T-helper 9 cell (primary cell): ENCODE measurements at regions not wholly inside any gene's neighbourhood (a gene's known extent, or its start where the extent isn't known, plus 50 kb on each side); places are given as distances from the start of the nearest gene placed in this dataset.

ENCODE experiments used
- DNase-seq: peaks from one replicate; pipeline ENCODE4 v3.0.0-alpha.2; 2020

DNA sequence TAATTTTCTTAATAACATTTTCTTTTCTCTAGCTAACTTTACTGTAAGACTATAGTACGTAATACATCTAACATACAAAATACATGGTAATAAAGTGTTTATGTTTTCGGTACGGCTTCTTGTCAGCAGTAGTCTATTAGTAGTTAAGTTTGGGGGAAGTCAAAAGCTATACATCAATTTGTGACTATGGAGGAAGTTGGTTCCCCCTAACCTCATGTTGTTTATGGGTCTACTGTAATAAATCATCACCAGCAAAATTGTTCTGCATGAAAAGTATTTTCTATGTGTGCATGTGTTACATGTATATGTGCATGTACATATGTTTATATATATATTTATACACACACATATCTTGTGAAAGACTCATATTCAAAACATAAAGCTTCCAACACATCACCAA is 303.0 kb downstream of the TRIB2 start:
- DNase-seq, result no peak

DNA sequence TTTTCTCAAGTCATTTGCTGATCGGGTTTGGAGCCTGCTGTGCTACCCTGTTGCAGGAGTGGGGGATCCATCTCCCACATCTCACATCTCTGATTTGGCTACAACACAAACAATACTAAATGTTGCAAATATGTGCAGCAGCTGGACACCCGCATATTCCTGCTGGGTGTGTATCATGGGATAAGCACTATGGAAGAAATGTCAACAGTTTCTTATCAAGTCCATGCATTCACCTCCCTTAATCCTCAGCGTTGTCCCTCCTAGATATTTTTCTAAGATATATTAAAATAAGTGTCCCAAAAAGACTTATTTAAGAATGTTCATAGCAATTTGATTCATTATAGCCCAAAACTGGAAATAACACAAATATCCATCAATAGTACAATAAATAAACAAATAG is 303.7 kb downstream of the TRIB2 start:
- no peak for DNase-seq

DNA sequence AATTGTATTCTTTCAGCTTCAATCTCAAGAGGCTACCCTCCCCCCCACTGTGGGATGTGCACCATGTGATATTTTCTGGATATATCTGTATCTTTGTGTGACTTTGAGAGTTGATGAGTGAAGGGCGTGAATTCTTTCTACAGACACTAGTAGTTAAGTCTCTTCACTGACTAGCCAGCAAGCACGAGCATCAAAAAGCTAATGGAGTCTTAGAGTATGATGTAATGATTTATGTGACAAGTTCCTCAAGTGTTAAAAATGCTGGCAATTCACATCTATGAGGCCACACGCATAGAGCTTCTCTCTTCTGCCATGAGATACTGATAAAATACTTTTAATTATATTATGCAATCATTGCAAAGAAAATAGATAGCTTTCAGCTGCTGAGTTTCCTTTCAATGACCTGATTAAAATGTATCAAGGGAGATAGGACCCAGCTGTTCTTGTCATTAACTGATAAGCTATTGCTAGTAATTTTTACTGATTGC is 304.8 kb downstream of the TRIB2 start:
- DNase-seq, result no peak

DNA sequence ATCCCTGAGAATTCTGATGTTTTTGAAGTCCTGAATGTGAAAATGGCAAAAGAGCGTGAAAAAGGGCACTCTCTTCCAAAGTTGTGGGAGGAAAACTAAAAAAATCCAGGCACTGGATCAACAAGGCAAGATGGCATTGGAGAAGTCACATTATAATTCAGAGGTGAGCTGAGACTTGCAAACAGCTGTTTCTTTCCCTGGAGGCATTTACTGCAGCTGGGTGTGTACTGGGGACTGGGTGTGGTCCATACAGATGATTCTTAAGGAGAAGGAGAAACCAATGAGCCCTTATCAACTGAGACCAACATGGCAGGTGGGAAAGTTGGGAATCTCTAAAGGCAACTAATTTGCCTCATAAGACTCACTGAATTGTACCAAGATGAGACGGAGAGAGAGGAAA is 313.9 kb downstream of the TRIB2 start:
- no peak for DNase-seq

DNA sequence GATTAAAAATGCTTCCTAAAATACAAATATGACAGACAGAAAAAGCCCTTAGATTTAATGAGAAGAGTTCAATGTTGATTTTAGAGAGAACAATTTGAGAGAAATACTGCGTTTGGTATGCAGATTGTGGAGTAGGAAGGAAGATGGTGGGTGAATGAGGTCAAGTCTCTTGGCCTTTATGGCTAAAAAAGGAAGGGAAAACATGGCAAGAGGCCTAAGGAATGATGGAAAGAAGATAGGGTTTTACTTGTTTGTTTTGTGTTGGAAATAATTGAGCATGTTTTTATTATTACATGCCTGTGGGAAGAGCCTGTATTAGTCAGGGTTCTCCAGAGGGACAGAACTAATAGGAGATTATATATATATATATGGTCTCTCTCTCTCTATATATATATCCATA is 318.1 kb downstream of the TRIB2 start:
- DNase-seq, result no peak

DNA sequence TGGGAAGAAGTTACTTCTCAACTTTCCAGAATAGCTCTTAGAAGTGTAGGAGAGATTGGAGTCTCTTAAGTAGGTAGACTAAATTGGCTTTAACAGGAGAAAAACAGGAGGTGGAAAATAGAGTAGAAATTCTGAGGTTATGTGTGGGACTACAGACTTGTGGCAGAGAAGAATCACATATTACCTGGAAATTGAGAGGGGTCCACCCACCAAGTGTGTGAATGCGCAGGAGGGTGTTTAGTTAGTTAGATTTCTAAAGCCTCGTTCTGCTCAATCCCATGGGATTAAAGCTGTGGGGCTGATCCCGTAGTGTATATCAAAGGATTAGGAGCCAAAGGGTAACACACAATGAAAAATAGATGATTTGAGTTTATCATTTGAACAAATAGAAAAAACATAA is 319.1 kb downstream of the TRIB2 start:
- DNase-seq, result no peak

DNA sequence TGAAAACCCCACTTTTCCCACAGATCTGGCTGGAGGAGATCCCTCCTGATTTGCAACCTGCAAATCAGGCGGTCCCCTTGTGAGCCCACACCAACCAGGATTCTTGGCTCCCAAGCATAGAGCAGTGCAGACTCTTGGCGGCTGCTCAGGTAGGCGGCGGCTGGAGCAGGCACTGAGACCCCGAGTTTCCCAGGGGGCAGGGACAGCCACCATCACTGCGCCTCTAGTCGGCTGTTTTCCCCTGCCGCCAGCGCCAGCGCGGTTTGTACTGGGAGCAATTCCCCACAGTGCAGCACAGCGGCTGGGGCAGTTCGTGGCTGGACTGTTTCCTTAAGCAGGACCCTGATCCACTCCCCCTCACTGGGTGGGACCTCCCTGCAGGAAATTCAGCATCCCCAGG is 323.3 kb downstream of the TRIB2 start:
- DNase-seq, result no peak

DNA sequence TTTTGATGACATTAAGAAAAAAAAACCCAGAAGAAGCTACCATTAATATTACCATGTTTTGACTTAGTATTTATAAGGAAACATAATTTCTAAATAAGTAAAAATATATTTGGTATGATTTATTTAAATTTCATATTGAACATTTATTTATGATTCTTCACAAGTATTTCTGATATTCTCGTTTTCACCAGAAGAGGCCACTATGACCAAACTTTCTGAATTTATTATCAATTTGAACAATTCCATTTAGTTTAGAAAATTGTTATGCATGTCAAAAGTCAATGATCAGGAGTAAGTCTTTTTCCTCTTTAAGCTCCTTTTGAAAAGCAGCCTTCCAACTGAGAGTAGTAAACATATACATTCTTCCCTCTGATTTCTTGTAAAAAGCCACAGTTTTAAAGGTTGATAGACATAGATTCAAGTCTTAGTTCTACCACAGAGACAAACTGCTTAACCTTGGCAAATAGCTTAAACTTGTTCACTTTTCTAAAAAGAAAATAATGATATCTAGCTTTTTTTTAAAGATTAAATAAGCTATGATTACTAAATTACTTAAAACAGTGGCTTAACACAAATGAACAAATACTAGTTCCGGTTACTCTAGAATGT is 329.9 kb downstream of the TRIB2 start:
- no peak for DNase-seq

DNA sequence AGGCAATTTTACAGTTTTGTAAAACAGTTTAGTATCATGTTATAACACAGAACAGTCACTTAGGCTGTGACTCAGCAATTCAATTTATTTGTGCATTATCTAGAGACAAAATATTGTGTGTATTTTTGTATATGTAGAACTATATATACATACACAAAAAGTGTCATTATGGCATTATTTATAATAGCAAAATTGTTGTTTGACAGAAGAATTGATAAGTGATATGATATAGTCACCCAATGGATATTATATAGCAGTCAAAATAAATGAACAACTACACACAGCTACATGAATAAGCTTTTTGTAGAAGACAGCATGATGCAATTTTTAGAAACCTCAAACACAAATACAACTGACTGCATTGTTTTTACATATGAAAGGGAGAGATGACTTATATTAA is 334.0 kb downstream of the TRIB2 start:
- no peak for DNase-seq

DNA sequence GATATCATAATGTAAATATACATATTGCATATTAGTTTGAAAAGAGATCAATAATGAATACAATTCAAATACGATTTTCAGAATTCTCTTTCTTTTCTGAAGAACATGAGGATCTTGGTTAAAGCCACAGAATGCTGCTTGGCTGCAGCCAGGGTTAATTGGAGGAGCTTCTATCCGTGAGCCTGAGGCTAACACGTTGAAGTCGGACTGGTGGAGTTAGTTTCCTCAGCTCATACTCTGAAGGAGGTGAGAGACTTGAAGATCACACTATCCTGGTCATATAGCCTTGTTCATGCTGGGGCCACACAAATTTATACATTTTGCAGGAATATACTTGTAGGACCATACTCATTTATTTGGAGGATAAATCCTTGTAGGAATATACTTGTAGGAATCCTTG is 335.8 kb downstream of the TRIB2 start:
- DNase-seq, result no peak

DNA sequence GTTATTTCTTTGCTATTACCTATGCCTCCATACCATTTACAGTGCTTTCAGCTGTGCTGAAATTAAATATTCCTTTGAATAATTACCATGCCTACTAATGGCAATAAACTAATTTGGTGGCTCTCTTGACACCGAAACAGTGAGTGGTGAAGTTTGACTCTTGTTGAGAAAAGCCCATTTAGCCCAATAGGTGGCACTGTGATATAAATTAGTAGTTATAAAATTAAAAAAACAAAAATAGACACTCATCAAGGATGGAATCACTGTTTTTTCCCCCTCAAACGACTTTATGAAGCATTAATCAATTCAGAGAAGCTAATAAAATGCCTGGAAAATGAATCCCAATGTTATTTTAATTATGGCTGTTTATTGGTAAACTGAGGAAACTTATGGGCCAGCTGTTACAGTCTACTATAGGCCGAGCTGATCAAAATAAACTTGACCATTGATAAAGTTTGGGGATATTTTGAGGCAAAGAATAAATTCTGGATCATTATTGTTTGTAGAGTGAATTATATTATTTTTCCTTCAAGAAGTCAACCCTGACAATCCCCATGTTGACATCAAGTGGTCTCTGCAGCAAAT is 339.6 kb downstream of the TRIB2 start:
- DNase-seq, result no peak

DNA sequence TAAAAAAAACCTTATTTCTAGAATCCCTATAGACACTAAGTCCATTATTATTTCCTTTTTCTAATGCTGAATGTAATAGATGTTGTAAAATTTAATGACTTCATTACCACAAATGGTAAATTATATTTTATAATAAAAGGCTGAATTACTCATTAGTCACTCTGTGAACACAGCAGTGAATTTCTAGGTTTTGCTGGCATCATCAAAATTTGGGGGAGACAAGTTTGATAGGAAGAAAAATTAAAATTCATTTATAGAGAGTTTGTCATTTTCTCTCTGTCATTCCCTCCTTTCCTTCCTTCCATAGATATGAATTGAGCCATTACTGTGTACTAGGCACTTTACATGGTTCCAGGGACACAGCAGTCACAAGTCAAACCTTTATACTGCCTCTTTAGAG is 340.9 kb downstream of the TRIB2 start:
- no peak for DNase-seq

DNA sequence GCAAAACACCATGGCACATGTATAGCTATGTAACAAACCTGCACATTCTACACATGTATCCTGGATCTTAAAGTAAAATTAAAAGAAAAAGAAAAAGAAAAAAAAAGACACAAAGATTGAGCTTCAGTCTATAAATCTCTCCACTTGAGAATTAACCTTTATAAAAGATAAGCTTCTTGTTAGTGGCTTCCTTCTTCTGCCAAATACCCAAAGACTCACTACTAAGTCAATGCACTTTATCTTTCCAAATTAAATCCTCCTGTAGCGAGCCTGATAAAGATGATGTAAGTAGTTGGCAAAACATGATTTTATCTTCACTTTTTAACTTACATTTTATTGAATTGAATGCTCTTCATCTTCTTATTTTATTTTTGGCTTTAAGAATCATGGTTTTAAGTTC is 349.9 kb downstream of the TRIB2 start:
- DNase-seq, result no peak

DNA sequence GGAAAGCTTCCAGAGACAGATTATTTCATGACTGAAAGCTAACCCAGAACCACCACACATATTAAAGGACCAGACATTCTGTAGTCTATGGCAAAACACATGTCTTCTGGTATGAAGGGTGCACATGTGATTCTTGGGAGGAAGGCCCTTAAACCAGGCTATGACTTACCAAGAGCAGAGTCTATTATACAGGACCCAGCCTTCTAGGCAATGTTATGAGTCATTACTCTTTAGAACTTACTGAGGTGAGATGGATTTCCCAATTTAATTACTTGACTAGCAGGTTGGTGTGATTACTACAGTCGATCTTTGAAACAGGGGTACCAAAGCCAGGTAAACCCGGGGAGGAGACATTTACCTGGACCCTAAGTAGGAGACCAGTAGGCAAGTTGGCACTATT is 350.8 kb downstream of the TRIB2 start:
- no peak for DNase-seq

DNA sequence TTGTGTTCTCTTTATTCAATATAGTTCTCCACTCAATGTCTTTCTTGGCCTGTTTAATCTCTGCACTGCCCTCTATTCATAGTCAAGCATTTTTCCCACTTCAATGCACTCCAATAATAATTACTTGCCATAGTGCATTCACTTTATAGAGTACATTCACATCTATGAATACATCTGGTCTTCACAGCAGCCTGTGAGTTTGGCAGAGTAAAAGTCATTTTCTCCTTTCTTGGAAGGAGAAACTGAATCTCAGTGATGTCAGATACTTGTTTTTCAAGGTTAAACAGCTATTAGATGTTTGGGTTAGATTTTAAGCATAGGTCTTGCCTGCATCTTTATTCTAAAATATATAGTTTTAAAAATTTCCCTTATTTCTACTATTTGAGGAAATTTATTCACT is 373.2 kb downstream of the TRIB2 start:
- no peak for DNase-seq

DNA sequence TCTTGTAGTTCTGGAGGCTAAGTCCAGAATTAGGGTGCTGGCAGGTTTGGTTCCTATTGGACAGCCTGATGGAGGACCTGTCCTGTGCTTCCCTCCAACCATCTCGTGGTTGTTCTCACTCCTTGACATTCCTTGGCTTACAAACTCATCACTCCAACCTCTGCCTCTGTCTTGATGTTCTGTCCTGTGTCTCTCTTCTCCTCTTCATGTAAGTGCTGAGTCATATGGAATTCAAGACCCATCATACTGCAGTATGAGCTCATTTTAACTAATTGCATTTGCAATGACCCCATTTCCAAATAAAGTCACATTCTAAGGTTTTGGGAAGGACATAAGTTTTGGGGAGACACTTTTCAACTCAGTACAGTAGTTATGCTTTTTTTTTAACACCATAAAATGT is 374.7 kb downstream of the TRIB2 start:
- no peak for DNase-seq

DNA sequence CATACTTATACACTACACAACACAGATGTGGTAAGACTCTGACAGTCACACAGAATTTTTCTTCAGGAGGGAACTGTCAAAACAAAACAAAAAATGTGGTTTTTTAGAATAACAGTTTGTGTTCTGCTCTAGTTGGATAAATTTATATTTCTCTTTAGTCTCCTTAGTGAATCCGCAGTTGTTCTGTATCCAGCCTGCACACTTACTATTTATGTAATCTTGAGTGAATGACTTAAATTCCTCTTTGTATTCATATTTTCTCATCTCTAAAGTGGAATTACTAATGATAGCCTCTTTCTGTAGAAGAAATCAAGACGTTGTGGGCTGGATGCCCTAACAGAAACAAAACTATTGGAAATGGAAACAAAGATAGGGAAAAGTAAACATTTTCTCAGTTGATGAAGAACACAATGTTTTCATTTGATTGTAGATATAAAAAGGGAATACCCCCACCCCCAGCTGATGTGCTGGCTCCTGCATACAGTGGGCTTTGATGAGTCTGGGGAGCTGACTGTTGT is 375.2 kb downstream of the TRIB2 start:
- DNase-seq, result no peak

DNA sequence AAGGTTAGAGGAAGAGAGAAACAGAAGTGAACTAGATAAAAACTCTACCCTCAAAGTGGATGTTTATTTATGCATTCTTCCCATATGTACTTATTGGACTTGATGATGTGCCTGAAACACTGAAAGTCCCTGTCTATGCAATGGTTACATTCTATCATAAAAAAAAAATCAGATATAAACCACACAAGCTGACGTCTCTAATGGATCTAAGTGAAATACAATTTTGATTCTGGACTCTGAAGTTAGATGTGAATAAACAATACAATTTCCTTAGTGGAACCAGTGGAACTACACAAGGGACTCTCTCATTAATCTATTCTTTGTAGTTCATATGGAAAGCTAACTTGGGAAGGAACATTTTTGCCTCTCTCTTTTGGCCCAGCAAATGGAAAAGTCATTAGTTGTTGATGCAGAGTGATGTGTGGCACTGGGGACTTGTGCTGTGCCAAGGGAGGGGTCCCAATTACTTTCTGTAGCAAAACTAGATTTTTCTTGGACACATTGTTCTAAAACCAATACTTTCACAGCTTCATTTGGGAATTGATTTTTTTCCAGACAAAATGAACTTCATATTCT is 376.8 kb downstream of the TRIB2 start:
- DNase-seq, result no peak

DNA sequence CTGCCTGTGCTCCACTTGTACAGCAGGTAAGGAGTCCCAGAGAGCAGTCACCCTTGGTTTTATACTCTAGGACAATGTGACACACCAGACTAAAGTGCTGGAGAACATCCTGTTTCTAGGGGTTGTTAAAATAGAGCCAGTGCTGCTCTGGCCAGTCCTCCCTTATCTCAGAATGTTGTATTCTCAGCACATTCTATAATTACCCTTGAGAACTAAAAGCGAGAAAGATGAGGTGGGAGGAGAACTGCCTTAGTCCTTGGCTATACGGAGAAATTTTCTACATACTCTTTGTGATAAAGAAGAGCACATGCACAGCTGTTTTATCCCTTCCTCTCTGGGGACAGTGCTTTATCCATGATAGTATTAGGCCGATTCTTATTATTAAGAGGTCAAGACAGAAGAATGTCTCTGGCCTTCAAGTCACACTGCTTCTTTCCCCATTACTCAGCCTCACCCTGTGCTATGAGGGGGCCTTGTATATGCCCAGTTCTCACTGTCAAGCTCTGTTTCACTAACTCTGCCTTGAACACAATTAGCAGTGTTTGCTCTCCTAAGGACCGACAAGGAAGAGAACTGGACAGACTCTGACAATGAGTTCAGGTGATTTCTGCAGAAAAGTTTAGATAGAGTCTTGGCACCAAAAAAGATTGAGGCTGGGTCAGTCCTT is 385.8 kb downstream of the TRIB2 start:
- no peak for DNase-seq

DNA sequence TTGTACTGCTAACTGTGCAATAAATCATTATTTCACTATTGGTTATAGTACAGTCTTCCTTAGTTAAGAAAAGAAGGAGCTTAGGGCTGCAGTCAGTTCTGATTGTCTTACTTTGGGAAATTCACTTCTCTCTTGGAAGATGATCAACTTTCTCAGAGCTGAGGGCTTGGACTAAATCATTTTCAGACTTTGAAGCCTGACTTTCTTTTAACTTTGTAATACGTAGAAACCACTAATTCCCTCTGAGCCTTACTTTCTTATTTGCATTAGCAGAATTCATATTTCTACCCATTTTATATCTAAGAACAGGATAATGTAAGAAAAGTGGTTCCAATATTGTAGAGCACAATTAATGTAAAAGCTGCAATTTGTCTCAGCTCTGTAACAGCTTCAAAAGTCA is 386.4 kb downstream of the TRIB2 start:
- no peak for DNase-seq

DNA sequence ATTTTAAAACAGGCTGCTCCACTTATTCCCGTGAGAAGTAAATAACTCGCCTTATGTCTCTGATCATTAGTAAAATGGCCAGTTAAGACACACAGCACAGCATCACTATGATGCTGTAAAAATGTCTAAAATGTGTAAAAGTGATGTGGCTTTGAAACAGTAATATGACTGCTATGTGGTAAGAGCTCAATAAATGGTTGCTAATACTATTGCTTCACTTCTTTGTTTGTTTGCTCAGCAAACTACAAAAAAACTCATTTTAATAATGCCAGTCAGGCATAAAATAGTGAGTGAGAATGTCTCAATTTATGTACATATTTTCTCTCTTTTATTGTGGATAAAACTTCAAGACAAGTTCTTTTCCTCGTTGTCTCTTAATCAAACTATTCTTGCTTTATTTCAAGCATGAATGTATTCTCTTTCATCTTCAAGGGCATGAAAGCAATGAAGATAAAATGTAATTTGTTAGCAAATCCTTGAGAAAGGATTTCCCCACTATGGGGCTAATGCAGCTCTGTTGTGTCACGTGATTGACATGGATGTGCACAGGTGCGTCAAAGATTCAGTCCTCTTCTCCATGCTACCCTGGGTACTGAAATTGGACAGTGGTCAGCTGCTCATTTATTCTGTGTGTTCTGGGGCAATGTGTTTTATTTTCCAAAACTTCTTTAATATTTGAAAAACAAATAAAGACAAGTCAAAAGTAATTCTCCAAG is 387.2 kb downstream of the TRIB2 start:
- no peak for DNase-seq

DNA sequence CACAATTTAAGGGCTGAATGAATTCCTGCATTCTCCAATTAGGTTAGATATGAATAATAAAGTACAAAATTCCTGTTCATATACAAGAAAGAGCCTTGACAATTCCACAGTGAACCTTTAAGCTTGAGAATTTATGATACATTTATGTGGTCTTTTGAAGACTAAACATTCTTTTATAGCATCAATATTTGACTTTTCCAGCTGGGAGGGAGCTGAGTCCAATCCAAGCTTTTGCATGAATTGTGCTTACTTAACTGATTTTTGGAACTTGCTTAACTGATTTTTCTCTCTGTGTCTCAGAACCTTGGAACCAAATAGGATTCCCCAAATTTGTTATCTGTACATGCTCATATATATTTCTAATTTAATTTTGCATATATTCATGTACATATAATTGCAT is 388.0 kb downstream of the TRIB2 start:
- DNase-seq, result no peak

DNA sequence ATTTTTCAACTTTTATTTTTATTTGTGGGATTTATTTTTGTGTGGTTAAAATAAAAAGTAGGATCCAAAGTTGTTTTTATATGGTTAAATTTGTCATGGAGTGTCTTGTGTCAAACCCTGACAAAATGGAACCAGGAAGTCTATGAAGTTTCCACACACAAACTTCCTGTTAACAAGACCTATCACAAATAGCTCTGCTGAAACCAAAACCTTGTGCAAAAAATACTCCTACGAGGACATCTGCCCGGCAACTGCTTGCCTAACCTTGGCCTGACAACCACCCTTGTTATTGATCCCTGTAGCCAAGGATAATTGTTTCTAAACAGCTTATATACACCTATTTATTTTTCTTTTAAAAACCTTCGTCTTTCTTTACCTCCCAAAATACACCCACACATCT is 389.6 kb downstream of the TRIB2 start:
- no peak for DNase-seq
